ENCODE measurements at regions not wholly inside any gene's neighbourhood (a gene's known extent, or its start where the extent isn't known, plus 50 kb on each side); places are given as distances from the start of the nearest gene placed in this dataset.

DNA sequence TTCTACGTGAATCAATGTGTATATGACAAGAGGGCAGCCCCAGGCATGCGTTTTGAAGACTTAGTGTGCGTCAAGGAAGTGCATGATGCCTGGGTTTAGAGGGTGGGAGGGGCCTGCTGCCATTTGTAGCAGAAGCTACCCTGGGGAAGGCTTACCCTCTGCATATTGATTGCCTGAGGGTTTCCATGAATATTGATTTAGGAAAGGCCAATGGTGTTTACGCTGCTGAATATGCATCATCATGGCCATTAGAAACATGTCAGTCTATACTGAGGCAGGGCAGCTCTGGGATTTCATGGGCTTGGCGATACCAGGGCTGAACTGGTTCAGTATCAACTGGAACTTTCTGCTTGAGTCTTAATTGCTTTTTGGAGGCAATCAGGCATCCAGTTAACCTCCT, 259.3 kb downstream of the DCDC2C start:
- Histone ChIP-seq H3K36me3 (ENCODE audit: insufficient read depth, low read length) (no peaks in the 10 kb centered on the region), H3K27ac (ENCODE audit: low read depth, low read length) (no peak overlapping the region), H3K4me3 (ENCODE audit: insufficient read depth, low read length) (no peak overlapping the region), H3K9me3 (ENCODE audit: low read depth, low read length) (no peaks in the 10 kb centered on the region), H3K4me1 (ENCODE audit: insufficient read depth, low read length) (no peaks in the 10 kb centered on the region), H3K79me2 (ENCODE audit: insufficient read depth, low read length) (no peaks in the 10 kb centered on the region), H4K20me1 (ENCODE audit: insufficient read depth, low read length) (no peaks in the 10 kb centered on the region), H3K4me2 (ENCODE audit: insufficient read depth, low read length) (no peak overlapping the region), H3K27me3 (ENCODE audit: insufficient read depth, low read length) (no peaks in the 10 kb centered on the region), H2AFZ (ENCODE audit: low read length) (no peak overlapping the region)
- no peak for DNase-seq (ENCODE audit: insufficient read length, low spot score, missing footprints)
- TF ChIP-seq, protein P1, sequence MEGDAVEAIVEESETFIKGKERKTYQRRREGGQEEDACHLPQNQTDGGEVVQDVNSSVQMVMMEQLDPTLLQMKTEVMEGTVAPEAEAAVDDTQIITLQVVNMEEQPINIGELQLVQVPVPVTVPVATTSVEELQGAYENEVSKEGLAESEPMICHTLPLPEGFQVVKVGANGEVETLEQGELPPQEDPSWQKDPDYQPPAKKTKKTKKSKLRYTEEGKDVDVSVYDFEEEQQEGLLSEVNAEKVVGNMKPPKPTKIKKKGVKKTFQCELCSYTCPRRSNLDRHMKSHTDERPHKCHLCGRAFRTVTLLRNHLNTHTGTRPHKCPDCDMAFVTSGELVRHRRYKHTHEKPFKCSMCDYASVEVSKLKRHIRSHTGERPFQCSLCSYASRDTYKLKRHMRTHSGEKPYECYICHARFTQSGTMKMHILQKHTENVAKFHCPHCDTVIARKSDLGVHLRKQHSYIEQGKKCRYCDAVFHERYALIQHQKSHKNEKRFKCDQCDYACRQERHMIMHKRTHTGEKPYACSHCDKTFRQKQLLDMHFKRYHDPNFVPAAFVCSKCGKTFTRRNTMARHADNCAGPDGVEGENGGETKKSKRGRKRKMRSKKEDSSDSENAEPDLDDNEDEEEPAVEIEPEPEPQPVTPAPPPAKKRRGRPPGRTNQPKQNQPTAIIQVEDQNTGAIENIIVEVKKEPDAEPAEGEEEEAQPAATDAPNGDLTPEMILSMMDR (IDR thresholded peaks at IDR 0.05; ENCODE audit: extremely low read depth, low read depth, low read length) = no peak

DNA sequence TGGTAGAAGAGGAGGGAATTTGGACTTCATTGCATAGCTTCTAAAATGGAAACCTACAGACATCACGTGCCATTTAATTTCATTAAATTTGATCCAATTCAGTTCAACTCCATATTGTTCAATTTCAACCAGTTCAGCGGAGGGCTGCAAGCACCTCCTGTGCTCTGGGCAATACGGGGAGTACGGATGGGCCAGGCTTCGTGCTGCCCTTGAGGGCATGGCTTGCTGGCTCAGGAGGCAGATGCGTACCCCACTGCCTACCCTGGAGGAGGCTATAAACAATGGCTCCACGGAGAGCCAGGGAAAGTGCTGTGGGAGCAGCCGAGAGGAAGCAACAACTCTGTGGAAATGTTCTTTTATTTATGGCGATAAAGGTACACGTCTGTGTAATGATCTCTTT, 261.8 kb downstream of the DCDC2C start:
- TF ChIP-seq, protein P1 (IDR thresholded peaks at IDR 0.05; ENCODE audit: extremely low read depth, low read depth, low read length) = no peak
- Histone ChIP-seq H3K27me3 (ENCODE audit: insufficient read depth, low read length) (no peaks in the 10 kb centered on the region), H3K4me2 (ENCODE audit: insufficient read depth, low read length) (no peak overlapping the region), H3K27ac (ENCODE audit: low read depth, low read length) (no peak overlapping the region), H4K20me1 (ENCODE audit: insufficient read depth, low read length) (no peaks in the 10 kb centered on the region), H3K4me3 (ENCODE audit: insufficient read depth, low read length) (no peak overlapping the region), H3K9me3 (ENCODE audit: low read depth, low read length) (no peaks in the 10 kb centered on the region), H2AFZ (ENCODE audit: low read length) (no peak overlapping the region), H3K79me2 (ENCODE audit: insufficient read depth, low read length) (no peaks in the 10 kb centered on the region), H3K36me3 (ENCODE audit: insufficient read depth, low read length) (no peaks in the 10 kb centered on the region), H3K4me1 (ENCODE audit: insufficient read depth, low read length) (no peaks in the 10 kb centered on the region)
- no peak for DNase-seq (ENCODE audit: insufficient read length, low spot score, missing footprints)

DNA sequence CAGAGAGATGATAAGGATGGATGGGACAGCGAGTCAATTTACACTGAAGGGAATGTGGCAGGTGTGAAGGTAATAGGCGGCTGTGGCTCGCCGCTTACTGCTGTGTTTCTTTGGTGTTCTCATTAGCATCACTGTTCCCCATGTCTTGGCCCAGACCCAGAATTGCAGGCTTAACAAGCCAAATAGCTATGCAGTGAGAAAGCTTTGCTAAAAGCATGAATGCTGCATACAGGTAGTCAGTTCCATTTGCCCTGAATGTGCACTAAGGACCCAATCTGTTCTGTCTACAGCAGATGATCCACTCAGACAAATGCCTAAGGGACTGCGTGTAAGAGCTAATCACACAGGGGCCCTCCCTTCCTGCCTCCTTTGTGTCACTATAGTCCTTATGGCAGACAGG, 262.6 kb downstream of the DCDC2C start:
- H3K27ac ChIP-seq (ENCODE audit: low read depth, low read length) = no peak overlapping the region
- H3K4me2 ChIP-seq (ENCODE audit: insufficient read depth, low read length) = no peak overlapping the region
- H3K4me3 ChIP-seq (ENCODE audit: insufficient read depth, low read length) = no peak overlapping the region
- DNase-seq (ENCODE audit: insufficient read length, low spot score, missing footprints) = no peak
- no peaks in the 10 kb centered on the region for H3K79me2 ChIP-seq (ENCODE audit: insufficient read depth, low read length)
- TF ChIP-seq, protein P1 (IDR thresholded peaks at IDR 0.05; ENCODE audit: extremely low read depth, low read depth, low read length) = no peak
- no peaks in the 10 kb centered on the region for H3K27me3 ChIP-seq (ENCODE audit: insufficient read depth, low read length)
- no peaks in the 10 kb centered on the region for H3K36me3 ChIP-seq (ENCODE audit: insufficient read depth, low read length)
- H3K4me1 ChIP-seq (ENCODE audit: insufficient read depth, low read length) = no peaks in the 10 kb centered on the region
- H2AFZ ChIP-seq (ENCODE audit: low read length) = no peak overlapping the region
- no peaks in the 10 kb centered on the region for H3K9me3 ChIP-seq (ENCODE audit: low read depth, low read length)
- H4K20me1 ChIP-seq (ENCODE audit: insufficient read depth, low read length) = no peaks in the 10 kb centered on the region

DNA sequence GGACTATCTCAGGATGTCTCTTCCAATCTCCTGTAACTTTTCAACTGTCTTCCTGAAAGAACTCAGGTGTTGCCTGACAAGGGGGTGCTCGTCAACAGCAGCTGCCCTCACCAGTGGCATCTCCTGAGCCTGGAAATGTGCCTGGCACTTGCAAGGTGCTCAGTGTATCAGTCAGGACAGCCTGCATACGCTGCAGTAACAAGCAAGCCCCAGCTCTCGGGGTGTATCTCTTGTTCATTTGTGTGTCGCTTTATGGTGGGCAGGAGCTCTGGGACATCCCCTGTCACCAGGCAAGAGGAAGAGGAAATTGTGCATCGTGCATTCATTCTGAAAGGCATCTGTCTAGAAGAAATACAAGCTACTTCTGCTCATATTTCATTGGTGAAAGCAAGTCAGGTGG, 263.1 kb downstream of the DCDC2C start:
- Histone ChIP-seq H3K4me1 (ENCODE audit: insufficient read depth, low read length) (no peaks in the 10 kb centered on the region), H4K20me1 (ENCODE audit: insufficient read depth, low read length) (no peaks in the 10 kb centered on the region), H3K4me2 (ENCODE audit: insufficient read depth, low read length) (no peak overlapping the region), H3K36me3 (ENCODE audit: insufficient read depth, low read length) (no peaks in the 10 kb centered on the region), H3K4me3 (ENCODE audit: insufficient read depth, low read length) (no peak overlapping the region), H3K79me2 (ENCODE audit: insufficient read depth, low read length) (no peaks in the 10 kb centered on the region), H3K9me3 (ENCODE audit: low read depth, low read length) (peaks cover 2% of the 10 kb centered on the region), H3K27ac (ENCODE audit: low read depth, low read length) (no peak overlapping the region), H3K27me3 (ENCODE audit: insufficient read depth, low read length) (no peaks in the 10 kb centered on the region), H2AFZ (ENCODE audit: low read length) (no peak overlapping the region)
- DNase-seq (ENCODE audit: insufficient read length, low spot score, missing footprints) = no peak
- TF ChIP-seq, protein P1 (IDR thresholded peaks at IDR 0.05; ENCODE audit: extremely low read depth, low read depth, low read length) = no peak
